ENCODE measurements at regions not wholly inside any gene's neighbourhood (a gene's known extent, or its start where the extent isn't known, plus 50 kb on each side); places are given as distances from the start of the nearest gene placed in this dataset.

- peak; percentile 12 for DNase-seq (ENCODE audit: low read depth)
- TF ChIP-seq CTCF (conservative IDR thresholded peaks at IDR 0.05; ENCODE audit: low read depth, low read length): no peak
- no peak overlapping the region for H3K4me3 ChIP-seq (ENCODE audit: low read depth, low read length)
These were observed 93.0 kb upstream of the PCGF5 start for GRCh38 chr10:91127341-91128082.

- DNase-seq (ENCODE audit: low read depth): no peak
- H3K4me3 ChIP-seq (ENCODE audit: low read depth, low read length): no peak overlapping the region
- TF ChIP-seq CTCF (conservative IDR thresholded peaks at IDR 0.05; ENCODE audit: low read depth, low read length): no peak
These were observed 85.3 kb upstream of the PCGF5 start for GRCh38 chr10:91135113-91135512.

- H3K4me3 ChIP-seq (ENCODE audit: low read depth, low read length): no peak overlapping the region
- DNase-seq (ENCODE audit: low read depth): no peak
- no peak for TF ChIP-seq CTCF (conservative IDR thresholded peaks at IDR 0.05; ENCODE audit: low read depth, low read length)
These were observed 83.3 kb upstream of the PCGF5 start for GRCh38 chr10:91137011-91137643.

GRCh38 chr10:91137822-91138221, 82.6 kb upstream of the PCGF5 start:
- no peak for DNase-seq (ENCODE audit: low read depth)
- no peak overlapping the region for H3K4me3 ChIP-seq (ENCODE audit: low read depth, low read length)
- no peak for TF ChIP-seq CTCF (conservative IDR thresholded peaks at IDR 0.05; ENCODE audit: low read depth, low read length)

- no peak for DNase-seq (ENCODE audit: low read depth)
- no peak overlapping the region for H3K4me3 ChIP-seq (ENCODE audit: low read depth, low read length)
- no peak for TF ChIP-seq CTCF (conservative IDR thresholded peaks at IDR 0.05; ENCODE audit: low read depth, low read length)
These were observed 79.4 kb upstream of the PCGF5 start for GRCh38 chr10:91140995-91141549.

GRCh38 chr10:91144961-91145360, 75.5 kb upstream of the PCGF5 start:
- H3K4me3 ChIP-seq (ENCODE audit: low read depth, low read length): no peak overlapping the region
- no peak for TF ChIP-seq CTCF (conservative IDR thresholded peaks at IDR 0.05; ENCODE audit: low read depth, low read length)
- no peak for DNase-seq (ENCODE audit: low read depth)
